Lung (tissue), 11 donors: ENCODE measurements at regions not wholly inside any gene's neighbourhood (a gene's known extent, or its start where the extent isn't known, plus 50 kb on each side); places are given as distances from the start of the nearest gene placed in this dataset.

Experiments
- ATAC-seq: fragments of 200-7000 bp; cut with Tn5 transposase; one replicate; pipeline ENCODE4 v1.9.1; 2020; ENCODE audit warnings: moderate number of reproducible peaks; ENCODE audit not compliant: insufficient read depth, low FRiP score
- DNase-seq, 3 donors: peaks; one replicate each; pipeline ENCODE4 v3.0.0-alpha.2; 2013 to 2017
- H3K27ac ChIP-seq, 2 donors: one replicate each; pipeline ENCODE4 v1.5.1; 2013; ENCODE audit warnings: mild to moderate bottlenecking in 2 of 2, moderate library complexity in 2 of 2, control low read depth in 1 of 2, inconsistent platforms in 1 of 2, low read depth in 1 of 2, low read length in 1 of 2
- H3K27me3 ChIP-seq, 3 donors: one replicate each; pipeline ENCODE4 v1.5.1; 2013; ENCODE audit warnings: low read length in 2 of 3; ENCODE audit not compliant: control insufficient read depth in 3 of 3, insufficient read depth in 3 of 3
- H3K36me3 ChIP-seq, 4 donors: one replicate each; pipeline ENCODE4 v1.5.1; 2013; ENCODE audit warnings: low read length in 4 of 4, mild to moderate bottlenecking in 1 of 4, moderate library complexity in 1 of 4; ENCODE audit not compliant: control insufficient read depth in 4 of 4, insufficient read depth in 4 of 4
- H3K4me1 ChIP-seq, 5 donors: one replicate each; pipeline ENCODE4 v1.5.1; 2013; ENCODE audit warnings: low read length in 5 of 5, mild to moderate bottlenecking in 2 of 5, moderate library complexity in 1 of 5; ENCODE audit not compliant: control insufficient read depth in 5 of 5, insufficient read depth in 5 of 5
- H3K4me3 ChIP-seq: one replicate; pipeline ENCODE4 v1.5.1; 2013; ENCODE audit warnings: mild to moderate bottlenecking, control low read depth, moderate library complexity
- H3K9ac ChIP-seq, 2 donors: one replicate each; pipeline ENCODE4 v1.5.1; 2013; ENCODE audit warnings: low read length in 2 of 2, control low read depth in 1 of 2; ENCODE audit not compliant: insufficient read depth in 1 of 2
- H3K9me3 ChIP-seq, 4 donors: one replicate each; pipeline ENCODE4 v1.5.1; 2013; ENCODE audit warnings: low read length in 3 of 4, mild to moderate bottlenecking in 1 of 4, moderate library complexity in 1 of 4; ENCODE audit not compliant: control insufficient read depth in 4 of 4, insufficient read depth in 3 of 4
- CTCF ChIP-seq: IDR thresholded peaks from 2 replicates; pipeline ENCODE4 v1.5.1; 2012; ENCODE audit warnings: mild to moderate bottlenecking; ENCODE audit errors: control extremely low read depth, extremely low read depth
- whole genome bisulfite sequencing, 2 donors: extraction: QIAGEN DNeasy Blood & Tissue Kit; methylation state at CpG; one replicate each; pipeline ENCODE4 v1.1.7; 2013; 5-methylcytosine and 5-hydroxymethylcytosine counted together
- donor health status: control.
- donor health status: control.
- donor health status: Bipolar disorder and iron deficiency.
- donor health status: healthy.
- donor health status: DM: yes; HTN: yes; CAD: no.

- Histone ChIP-seq H3K9ac (no peak overlapping the region), H3K27me3 (no peaks in the 10 kb centered on the region), H3K27ac (no peak overlapping the region), H3K9me3 (no peaks in the 10 kb centered on the region), H3K36me3 (no peaks in the 10 kb centered on the region), H3K4me3 (no peak overlapping the region), H3K4me1 (peaks cover 0 to 7% (median 0%) of the 10 kb centered on the region in 5 donors)
- DNase-seq (peak in 2 of 3 donors; percentile 9 to 17), ATAC-seq (no peak)
- 76 to 83% methylated on average over 5 of the region's 5 CpGs for WGBS, 2 donors
- TF ChIP-seq CTCF, result no peak
Measured at GRCh38 chr2:40824278-40824677, 372.4 kb upstream of the SLC8A1 start.

- H3K36me3 ChIP-seq, result no peaks in the 10 kb centered on the region
- no peak overlapping the region for H3K9ac ChIP-seq
- DNase-seq (no peak), ATAC-seq (no peak)
- H3K4me3 ChIP-seq, result no peak overlapping the region
- no peak overlapping the region for H3K27ac ChIP-seq
- H3K4me1 ChIP-seq, result peaks cover 0 to 7% (median 0%) of the 10 kb centered on the region in 5 donors
- no peak for TF ChIP-seq CTCF
- no peaks in the 10 kb centered on the region for H3K9me3 ChIP-seq
- H3K27me3 ChIP-seq, result no peaks in the 10 kb centered on the region
Measured at GRCh38 chr2:40827392-40827791, 375.5 kb upstream of the SLC8A1 start.

- no peaks in the 10 kb centered on the region for H3K36me3 ChIP-seq
- no peak overlapping the region for H3K4me3 ChIP-seq
- no peaks in the 10 kb centered on the region for H3K27me3 ChIP-seq
- DNase-seq (no peak), ATAC-seq (no peak)
- no peak overlapping the region for H3K27ac ChIP-seq
- H3K4me1 ChIP-seq, result no peaks in the 10 kb centered on the region
- H3K9me3 ChIP-seq, result no peaks in the 10 kb centered on the region
- 54 to 77% methylated on average over 3 of the region's 3 CpGs for WGBS, 2 donors
- no peak overlapping the region for H3K9ac ChIP-seq
- TF ChIP-seq CTCF, result no peak
Measured at GRCh38 chr2:40831321-40831873, 379.5 kb upstream of the SLC8A1 start.

- no peak overlapping the region for H3K27ac ChIP-seq
- H3K9ac ChIP-seq, result no peak overlapping the region
- H3K4me3 ChIP-seq, result no peak overlapping the region
- H3K27me3 ChIP-seq, result no peaks in the 10 kb centered on the region
- H3K36me3 ChIP-seq, result no peaks in the 10 kb centered on the region
- 95 to 98% methylated on average over 2 of the region's 2 CpGs for WGBS, 2 donors
- TF ChIP-seq CTCF, result no peak
- H3K4me1 ChIP-seq, result no peaks in the 10 kb centered on the region
- DNase-seq, result no peak
- H3K9me3 ChIP-seq, result no peaks in the 10 kb centered on the region
- ATAC-seq, result no peak
Measured at GRCh38 chr2:40841856-40842255, 390.0 kb upstream of the SLC8A1 start.
